Gastroesophageal sphincter (tissue), 3 donors: ENCODE measurements at regions not wholly inside any gene's neighbourhood (a gene's known extent, or its start where the extent isn't known, plus 50 kb on each side); places are given as distances from the start of the nearest gene placed in this dataset.

ENCODE experiments used
- EP300 ChIP-seq: sonication (generic); formaldehyde crosslinking; IDR thresholded peaks from one replicate; pipeline ENCODE4 v1.6.1; 2017; ENCODE audit warnings: antibody characterized with exemption, mild to moderate bottlenecking
- POLR2A ChIP-seq, 2 donors: fragments of 450-650 bp; IDR thresholded peaks; one replicate each; pipeline ENCODE4 v1.6.1; 2017; ENCODE audit warnings: antibody characterized with exemption in 2 of 2, mild to moderate bottlenecking in 2 of 2, moderate library complexity in 1 of 2
- POLR2AphosphoS5 ChIP-seq: sonication (generic); formaldehyde crosslinking; IDR thresholded peaks from one replicate; pipeline ENCODE4 v1.6.1; 2017; ENCODE audit warnings: antibody characterized with exemption
- TF ChIP-seq, protein P1 (sequence below), 4 experiments: fragments of 200-600 bp in 2 of 4; fragments of 450-650 bp in 2 of 4; sonication (generic) in 1 of 4; IDR thresholded peaks; one replicate each; pipeline ENCODE4 v1.5.1; 2017 to 2019; ENCODE audit warnings: antibody characterized with exemption in 4 of 4, mild to moderate bottlenecking in 2 of 4, moderate library complexity in 2 of 4

DNA sequence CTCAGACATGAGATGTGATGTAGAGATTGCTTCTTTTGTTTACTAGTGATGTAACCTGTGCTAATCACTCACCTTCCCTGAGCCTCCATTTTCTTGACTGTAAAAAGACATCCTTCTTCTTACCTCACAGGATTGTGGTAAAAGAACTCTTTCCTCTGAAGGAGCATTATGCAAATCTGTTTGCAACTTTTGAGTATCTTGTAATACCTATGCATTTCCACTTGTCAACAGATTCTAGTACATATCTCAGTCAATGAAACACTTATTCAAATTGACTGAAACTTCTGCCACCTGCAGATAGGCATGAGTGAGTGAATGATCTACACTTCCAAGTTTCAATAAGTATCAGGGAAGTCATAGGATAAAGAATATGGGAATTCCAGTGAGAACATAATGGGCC is 174.7 kb downstream of the HHIPL2 start:
- TF ChIP-seq, protein P1, sequence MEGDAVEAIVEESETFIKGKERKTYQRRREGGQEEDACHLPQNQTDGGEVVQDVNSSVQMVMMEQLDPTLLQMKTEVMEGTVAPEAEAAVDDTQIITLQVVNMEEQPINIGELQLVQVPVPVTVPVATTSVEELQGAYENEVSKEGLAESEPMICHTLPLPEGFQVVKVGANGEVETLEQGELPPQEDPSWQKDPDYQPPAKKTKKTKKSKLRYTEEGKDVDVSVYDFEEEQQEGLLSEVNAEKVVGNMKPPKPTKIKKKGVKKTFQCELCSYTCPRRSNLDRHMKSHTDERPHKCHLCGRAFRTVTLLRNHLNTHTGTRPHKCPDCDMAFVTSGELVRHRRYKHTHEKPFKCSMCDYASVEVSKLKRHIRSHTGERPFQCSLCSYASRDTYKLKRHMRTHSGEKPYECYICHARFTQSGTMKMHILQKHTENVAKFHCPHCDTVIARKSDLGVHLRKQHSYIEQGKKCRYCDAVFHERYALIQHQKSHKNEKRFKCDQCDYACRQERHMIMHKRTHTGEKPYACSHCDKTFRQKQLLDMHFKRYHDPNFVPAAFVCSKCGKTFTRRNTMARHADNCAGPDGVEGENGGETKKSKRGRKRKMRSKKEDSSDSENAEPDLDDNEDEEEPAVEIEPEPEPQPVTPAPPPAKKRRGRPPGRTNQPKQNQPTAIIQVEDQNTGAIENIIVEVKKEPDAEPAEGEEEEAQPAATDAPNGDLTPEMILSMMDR (IDR thresholded peaks at IDR 0.05), result no peak
- TF ChIP-seq POLR2A (IDR thresholded peaks at IDR 0.05), result no peak
- TF ChIP-seq EP300, result no peak
- TF ChIP-seq POLR2AphosphoS5, result no peak
